ENCODE measurements at regions not wholly inside any gene's neighbourhood (a gene's known extent, or its start where the extent isn't known, plus 50 kb on each side); places are given as distances from the start of the nearest gene placed in this dataset.
"Not testable (repeated sequence)": the region's sequence is repeated elsewhere in the genome, so short reads cannot be mapped to it uniquely, and the experiment has no call there.

- no peak for DNase-seq
Measured at GRCh38 chr5:116900793-116901192, 326.2 kb upstream of the SEMA6A start.

DNA sequence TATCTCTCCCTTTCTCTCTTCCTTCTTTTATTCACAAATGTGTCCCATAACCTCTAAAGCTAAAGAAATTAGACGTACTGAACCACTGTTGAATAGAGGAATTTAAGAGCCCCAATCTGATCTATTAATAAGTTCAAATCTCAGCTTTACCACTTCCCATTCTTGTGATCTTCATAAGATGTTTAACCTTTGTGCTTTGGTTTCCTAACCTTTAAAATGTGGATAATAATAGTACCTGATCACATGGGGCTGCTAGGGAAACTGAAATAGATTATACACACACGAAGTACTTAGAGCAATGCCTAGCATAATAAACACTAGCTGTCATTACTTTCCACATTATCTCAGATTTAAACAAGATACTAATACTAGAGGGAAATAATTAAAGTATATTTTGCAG lies 324.3 kb upstream of the SEMA6A start:
- no peak for DNase-seq

- no peak for DNase-seq
Measured at GRCh38 chr5:116897291-116897690, 322.7 kb upstream of the SEMA6A start.

GRCh38 chr5:116896001-116896400 lies 321.4 kb upstream of the SEMA6A start:
- DNase-seq, result no peak

- no peak for DNase-seq
Measured at GRCh38 chr5:116892993-116893392, 318.4 kb upstream of the SEMA6A start.

DNA sequence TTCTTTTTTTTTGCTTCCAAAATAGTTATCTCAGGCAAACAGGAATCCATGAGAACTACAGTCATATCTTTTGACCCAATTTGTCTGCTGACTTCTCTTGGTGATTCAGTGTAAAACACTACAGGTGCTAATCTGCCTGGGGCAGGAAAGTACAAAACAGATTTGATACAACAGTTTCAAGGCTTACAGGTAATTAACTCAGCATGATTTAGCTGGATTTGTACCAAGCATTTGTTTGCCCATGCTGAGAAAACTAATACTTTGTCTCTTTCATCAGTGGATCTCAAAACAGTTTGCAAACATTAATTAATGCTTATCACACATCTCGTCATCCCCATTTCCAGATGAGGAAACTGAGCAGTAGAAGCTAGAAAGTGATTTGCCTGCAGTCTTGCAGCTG lies 312.5 kb upstream of the SEMA6A start:
- DNase-seq, result no peak

- no peak for DNase-seq
Measured at GRCh38 chr5:116885825-116886224, 311.2 kb upstream of the SEMA6A start.

- DNase-seq, result no peak
Measured at GRCh38 chr5:116883875-116884274, 309.3 kb upstream of the SEMA6A start.

- DNase-seq, result no peak
Measured at GRCh38 chr5:116881921-116882531, 307.4 kb upstream of the SEMA6A start.

GRCh38 chr5:116880601-116881000 lies 306.0 kb upstream of the SEMA6A start:
- DNase-seq, result no peak

GRCh38 chr5:116880150-116880549 lies 305.5 kb upstream of the SEMA6A start:
- DNase-seq, result no peak

DNA sequence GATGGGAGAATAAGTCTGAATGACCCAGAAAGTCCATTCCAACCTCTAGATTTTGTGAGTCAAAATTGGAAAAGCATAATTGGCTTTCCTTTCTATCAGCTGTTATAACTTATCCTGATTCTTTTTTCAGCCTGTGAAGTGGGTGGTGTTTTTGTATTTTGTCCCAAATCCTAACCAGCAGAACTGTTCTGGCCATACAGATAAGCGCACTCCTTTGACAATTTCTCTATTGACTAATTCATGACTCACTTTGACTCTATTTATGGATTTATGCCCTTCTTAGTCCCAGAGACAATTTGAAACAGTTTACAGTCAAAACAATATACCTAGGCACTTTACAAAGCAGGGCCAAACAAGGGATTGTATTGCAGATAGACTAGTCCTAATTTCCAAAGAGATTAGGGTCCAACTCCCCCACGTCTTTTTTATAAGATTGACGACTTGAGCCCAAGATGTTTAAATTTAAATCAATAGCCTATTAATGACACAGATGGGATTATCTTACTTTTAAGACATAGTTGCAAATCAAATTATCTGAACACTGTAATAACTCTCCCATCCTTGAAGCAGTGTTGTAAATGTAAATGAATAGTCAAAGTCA lies 301.7 kb upstream of the SEMA6A start:
- DNase-seq, result no peak

GRCh38 chr5:116872986-116873385 lies 298.4 kb upstream of the SEMA6A start:
- no peak for DNase-seq

DNA sequence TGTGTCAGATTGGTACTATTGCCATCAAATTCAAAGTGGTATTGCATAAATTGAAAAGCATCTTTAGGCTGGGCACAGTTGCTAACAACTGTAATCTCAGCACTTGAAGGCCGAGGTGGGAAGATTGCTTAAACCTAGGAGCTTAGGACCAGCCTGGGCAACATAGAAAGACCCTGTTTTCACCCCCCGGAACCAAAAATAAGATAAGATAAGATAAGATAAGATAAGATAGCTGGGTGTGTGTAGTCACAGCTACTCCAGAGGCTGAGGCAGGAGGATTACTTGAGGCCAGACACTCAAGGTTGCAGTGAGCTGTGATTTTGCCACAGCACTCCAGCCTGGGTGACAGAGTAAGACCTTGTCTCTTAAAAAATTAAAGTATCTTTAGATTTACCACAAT lies 297.9 kb upstream of the SEMA6A start:
- DNase-seq, result no peak

GRCh38 chr5:116867825-116868224 lies 293.2 kb upstream of the SEMA6A start:
- not testable (repeated sequence) for DNase-seq

- DNase-seq, result no peak
Measured at GRCh38 chr5:116865651-116866050, 291.0 kb upstream of the SEMA6A start.

- no peak for DNase-seq
Measured at GRCh38 chr5:116864838-116865190, 290.2 kb upstream of the SEMA6A start.

- no peak for DNase-seq
Measured at GRCh38 chr5:116864157-116864837, 289.7 kb upstream of the SEMA6A start.

DNA sequence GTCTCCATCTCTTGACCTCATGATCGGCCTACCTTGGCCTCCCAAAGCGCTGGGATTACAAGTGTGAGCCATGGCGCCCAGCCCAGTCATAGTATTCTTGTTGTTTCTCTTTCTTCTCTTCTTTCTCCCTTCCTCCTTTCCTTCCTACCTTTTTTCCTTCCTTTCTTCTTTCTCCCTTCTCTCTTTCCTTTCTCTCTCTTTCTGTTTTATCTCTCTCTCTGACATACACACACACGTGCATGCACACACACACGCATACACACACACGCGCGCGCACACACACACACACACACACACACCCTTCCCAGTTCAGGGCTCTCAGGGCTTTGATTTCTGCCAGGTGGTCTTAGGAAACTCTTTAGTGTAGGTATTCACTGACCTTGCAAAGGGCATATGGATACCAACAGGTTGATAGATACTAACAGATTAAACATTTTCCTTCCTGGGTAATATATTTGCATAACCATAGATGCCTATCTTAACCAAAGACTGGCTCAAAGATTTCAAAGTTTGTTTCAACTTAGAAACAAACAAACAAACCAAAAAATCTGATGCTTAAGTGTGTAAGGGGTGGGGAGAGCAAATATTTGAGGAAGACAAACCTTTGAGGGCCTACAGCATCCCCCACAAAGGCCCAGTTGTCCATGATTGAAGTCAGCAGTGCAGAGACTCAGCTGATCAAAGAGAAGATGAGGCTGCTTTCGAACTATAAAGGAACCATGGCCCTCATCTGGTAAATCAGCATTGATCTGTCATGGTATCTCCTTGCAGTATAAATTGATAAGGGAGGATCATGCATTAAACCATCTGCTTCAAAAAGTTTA lies 288.2 kb upstream of the SEMA6A start:
- no peak for DNase-seq

DNA sequence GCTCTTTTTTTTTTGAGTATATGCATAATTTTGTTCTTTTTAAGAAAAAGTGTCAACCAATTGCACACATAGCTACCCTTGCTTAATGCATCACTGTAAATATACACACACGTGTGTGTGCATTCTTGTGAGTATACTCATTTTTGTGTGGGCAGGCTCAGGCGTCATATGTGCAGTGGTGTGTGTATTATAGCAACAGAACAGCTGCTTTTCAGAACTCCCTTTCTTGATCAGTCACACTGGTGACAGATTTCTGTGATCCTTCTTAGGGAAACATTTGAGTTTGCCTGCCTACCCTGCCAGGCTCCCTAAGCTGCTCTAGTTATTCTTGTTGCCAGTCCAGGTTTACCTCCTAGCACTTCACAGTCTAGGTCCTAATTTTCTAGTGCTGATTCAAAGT lies 287.0 kb upstream of the SEMA6A start:
- DNase-seq, result no peak

GRCh38 chr5:116861097-116861496 lies 286.5 kb upstream of the SEMA6A start:
- DNase-seq, result no peak

- DNase-seq, result no peak
Measured at GRCh38 chr5:116859666-116860320, 285.2 kb upstream of the SEMA6A start.

GRCh38 chr5:116858705-116859333 lies 284.2 kb upstream of the SEMA6A start:
- no peak for DNase-seq
